GM12873 (cell line): ENCODE measurements at regions not wholly inside any gene's neighbourhood (a gene's known extent, or its start where the extent isn't known, plus 50 kb on each side); places are given as distances from the start of the nearest gene placed in this dataset.

Source experiments
- CTCF ChIP-seq: IDR thresholded peaks from 2 replicates; pipeline ENCODE4 v1.5.1; 2012; ENCODE audit warnings: low read depth, mild to moderate bottlenecking, moderate library complexity, low read length, control low read depth; ENCODE audit not compliant: insufficient read depth; ENCODE audit errors: missing control alignments

- TF ChIP-seq CTCF = no peak
These were observed 619.0 kb downstream of the TBL1XR1 start for GRCh38 chr3:176578316-176578715.

GRCh38 chr3:176577447-176577846 is 619.8 kb downstream of the TBL1XR1 start:
- TF ChIP-seq CTCF = no peak

GRCh38 chr3:176574786-176575185 is 622.5 kb downstream of the TBL1XR1 start:
- TF ChIP-seq CTCF = no peak

- no peak for TF ChIP-seq CTCF
These were observed 625.4 kb downstream of the TBL1XR1 start for GRCh38 chr3:176571926-176572325.

- no peak for TF ChIP-seq CTCF
These were observed 626.3 kb downstream of the TBL1XR1 start for GRCh38 chr3:176570992-176571391.

- no peak for TF ChIP-seq CTCF
These were observed 629.1 kb downstream of the TBL1XR1 start for GRCh38 chr3:176568189-176568588.

GRCh38 chr3:176566757-176567156 is 630.5 kb downstream of the TBL1XR1 start:
- TF ChIP-seq CTCF = no peak
